ENCODE measurements at regions not wholly inside any gene's neighbourhood (a gene's known extent, or its start where the extent isn't known, plus 50 kb on each side); places are given as distances from the start of the nearest gene placed in this dataset.

GRCh38 chr11:11027288-11027687 is 169.4 kb upstream of the ZBED5 start:
- no peak for TF ChIP-seq CTCF (conservative IDR thresholded peaks at IDR 0.05; ENCODE audit: low read length)
- TF ChIP-seq EZH2phosphoT487 (IDR thresholded peaks at IDR 0.05; ENCODE audit: borderline replicate concordance, low read depth, low read length): no peak

All from OCI-LY7 (cell line).